ENCODE measurements at regions not wholly inside any gene's neighbourhood (a gene's known extent, or its start where the extent isn't known, plus 50 kb on each side); places are given as distances from the start of the nearest gene placed in this dataset.
"Not testable (repeated sequence)": the region's sequence is repeated elsewhere in the genome, so short reads cannot be mapped to it uniquely, and the experiment has no call there.

GRCh38 chr11:42873800-42874405, 437.9 kb upstream of the API5 start:
- DNase-seq: not testable (repeated sequence)

GRCh38 chr11:42881335-42881734, 430.5 kb upstream of the API5 start:
- DNase-seq: not testable (repeated sequence)

GRCh38 chr11:42890773-42891172, 421.0 kb upstream of the API5 start:
- no peak for DNase-seq

- no peak for DNase-seq
Observed at GRCh38 chr11:42901084-42901483, 410.7 kb upstream of the API5 start.

GRCh38 chr11:42906226-42906625, 405.6 kb upstream of the API5 start:
- no peak for DNase-seq

GRCh38 chr11:42913731-42914130, 398.1 kb upstream of the API5 start:
- DNase-seq: no peak

- no peak for DNase-seq
Observed at GRCh38 chr11:42923651-42924050, 388.1 kb upstream of the API5 start.

- no peak for DNase-seq
Observed at GRCh38 chr11:42925916-42926315, 385.9 kb upstream of the API5 start.

GRCh38 chr11:42947405-42947804, 364.4 kb upstream of the API5 start:
- DNase-seq: no peak

GRCh38 chr11:42949738-42950376, 361.9 kb upstream of the API5 start:
- not testable (repeated sequence) for DNase-seq

- no peak for DNase-seq
Observed at GRCh38 chr11:42951266-42951665, 360.5 kb upstream of the API5 start.

- DNase-seq: no peak
Observed at GRCh38 chr11:42957831-42958230, 354.0 kb upstream of the API5 start.

GRCh38 chr11:42958635-42959034, 353.2 kb upstream of the API5 start:
- no peak for DNase-seq

GRCh38 chr11:42960521-42961088, 351.2 kb upstream of the API5 start:
- DNase-seq: no peak

- no peak for DNase-seq
Observed at GRCh38 chr11:42967653-42968052, 344.1 kb upstream of the API5 start.

- DNase-seq: no peak
Observed at GRCh38 chr11:42972741-42973140, 339.1 kb upstream of the API5 start.

- DNase-seq: no peak
Observed at GRCh38 chr11:42974510-42975179, 337.2 kb upstream of the API5 start.

- no peak for DNase-seq
Observed at GRCh38 chr11:42975180-42975529, 336.6 kb upstream of the API5 start.

- DNase-seq: no peak
Observed at GRCh38 chr11:42976636-42977217, 335.1 kb upstream of the API5 start.

GRCh38 chr11:42992594-42992993, 319.2 kb upstream of the API5 start:
- no peak for DNase-seq

GRCh38 chr11:42996421-42997307, 315.1 kb upstream of the API5 start:
- DNase-seq: no peak

- not testable (repeated sequence) for DNase-seq
Observed at GRCh38 chr11:43004879-43005278, 306.9 kb upstream of the API5 start.

- DNase-seq: no peak
Observed at GRCh38 chr11:43010042-43010441, 301.8 kb upstream of the API5 start.
